Right renal cortex interstitium (tissue), 3 donors: ENCODE measurements at regions not wholly inside any gene's neighbourhood (a gene's known extent, or its start where the extent isn't known, plus 50 kb on each side); places are given as distances from the start of the nearest gene placed in this dataset.

ENCODE experiments used
- DNase-seq, 3 donors: peaks; one replicate each; pipeline ENCODE4 v3.0.0-alpha.2; 2013; ENCODE audit warnings: low read depth in 3 of 3, low spot score in 2 of 3

DNA sequence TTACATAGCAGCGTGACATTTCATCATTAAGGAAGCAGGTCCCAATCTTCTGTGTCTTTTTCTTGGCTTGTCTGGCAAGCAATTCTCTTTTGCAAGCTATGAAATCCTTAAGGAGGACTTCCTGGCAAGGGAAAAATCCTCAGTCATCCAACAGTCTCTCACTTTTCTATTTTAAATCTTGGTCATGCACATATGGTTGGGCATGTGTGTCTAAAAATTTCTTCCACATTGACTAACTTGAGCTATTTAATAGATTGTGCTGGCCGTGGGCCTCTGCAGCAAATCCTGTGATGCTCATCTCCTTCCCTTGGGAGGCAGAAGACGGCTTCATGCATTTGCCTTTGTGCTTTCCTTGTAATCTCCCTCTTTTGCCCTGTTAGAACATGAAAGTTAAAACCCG lies 634.3 kb upstream of the FANCL start:
- no peak for DNase-seq

DNA sequence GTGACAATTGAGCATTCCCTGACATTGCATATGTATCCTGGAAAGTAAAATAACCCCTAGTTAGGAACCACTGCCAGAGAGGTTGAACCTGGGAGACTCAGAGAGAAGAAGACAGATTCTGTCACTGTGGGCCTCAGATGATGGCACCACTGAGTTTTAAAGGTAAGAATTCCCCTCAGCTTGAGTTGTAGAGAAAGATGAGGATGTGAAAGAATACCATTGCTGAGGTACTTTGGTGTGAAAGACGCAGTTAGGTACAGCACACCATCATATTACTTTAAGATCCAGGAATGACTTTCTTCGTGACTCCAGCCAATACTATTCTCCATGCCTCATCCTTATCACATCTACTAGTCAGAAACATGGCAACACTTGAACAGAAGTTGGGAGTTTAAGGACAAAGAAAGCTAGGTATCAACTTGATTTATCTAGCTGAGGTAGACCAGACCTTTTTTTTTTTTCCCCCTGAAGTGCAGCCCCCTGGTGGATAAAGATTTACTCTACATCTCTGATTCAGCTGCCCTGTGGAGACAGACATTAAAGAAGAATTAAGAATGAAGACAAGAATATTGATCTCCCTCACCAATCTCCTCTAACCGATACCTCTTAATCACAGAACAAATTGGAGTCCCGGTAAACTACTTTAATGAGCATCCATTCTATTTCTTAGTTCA lies 630.5 kb upstream of the FANCL start:
- DNase-seq: no peak

DNA sequence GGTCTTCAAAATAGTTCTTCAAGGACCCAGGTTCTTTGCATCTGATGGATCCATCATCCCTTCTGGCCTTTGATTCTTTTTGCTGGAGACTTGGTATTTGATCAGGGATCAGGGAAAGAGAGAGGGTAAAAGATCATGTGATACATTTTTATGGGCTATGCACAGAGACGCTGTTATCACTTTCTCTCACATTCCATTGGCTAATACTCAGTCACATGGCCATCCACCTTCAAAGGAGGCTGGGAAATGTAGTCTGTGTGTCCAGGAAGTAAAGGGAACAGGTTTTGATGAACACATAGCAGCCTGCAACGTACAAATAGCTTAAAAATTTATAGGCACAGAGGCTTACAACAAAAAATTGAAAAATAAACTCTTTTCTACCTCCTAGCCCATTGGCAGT lies 629.6 kb upstream of the FANCL start:
- no peak for DNase-seq

DNA sequence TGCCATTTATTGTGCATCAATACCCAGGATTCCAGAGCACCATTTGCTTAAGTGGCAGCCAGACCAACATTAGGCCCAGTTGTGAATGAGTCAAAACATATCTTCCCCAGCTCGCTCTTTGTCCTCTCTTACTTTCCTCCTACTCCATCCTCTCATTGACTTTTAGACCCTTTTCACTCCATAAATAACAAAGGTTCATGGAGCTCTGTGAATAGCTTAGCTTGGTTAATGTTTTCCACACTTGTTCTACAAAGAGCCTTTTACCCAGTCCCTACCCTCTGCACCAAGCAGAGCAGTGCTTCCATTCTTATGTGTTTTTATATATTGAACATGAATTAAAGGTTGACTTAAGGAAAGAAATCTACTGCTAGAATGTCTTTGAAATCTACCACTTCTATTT lies 625.8 kb upstream of the FANCL start:
- DNase-seq: no peak

DNA sequence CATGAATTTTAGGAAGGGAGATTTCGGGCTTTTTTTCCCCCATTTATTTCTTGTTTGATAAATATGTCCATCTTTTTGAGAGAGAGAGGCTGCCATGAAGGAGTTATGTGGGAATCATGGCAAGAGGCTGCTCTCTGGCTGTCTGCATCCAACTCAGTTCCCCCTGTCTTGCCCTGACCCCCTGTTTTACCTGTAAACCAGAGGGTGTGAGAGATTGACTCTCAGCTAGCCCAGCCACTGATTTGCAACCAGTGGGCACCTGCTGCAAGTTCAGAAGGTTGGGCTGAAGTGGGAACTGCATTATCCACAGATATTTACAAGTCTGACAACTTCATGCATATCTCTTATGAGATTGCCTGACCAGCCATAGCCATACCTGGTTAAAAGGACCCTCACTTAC lies 625.4 kb upstream of the FANCL start:
- no peak for DNase-seq

DNA sequence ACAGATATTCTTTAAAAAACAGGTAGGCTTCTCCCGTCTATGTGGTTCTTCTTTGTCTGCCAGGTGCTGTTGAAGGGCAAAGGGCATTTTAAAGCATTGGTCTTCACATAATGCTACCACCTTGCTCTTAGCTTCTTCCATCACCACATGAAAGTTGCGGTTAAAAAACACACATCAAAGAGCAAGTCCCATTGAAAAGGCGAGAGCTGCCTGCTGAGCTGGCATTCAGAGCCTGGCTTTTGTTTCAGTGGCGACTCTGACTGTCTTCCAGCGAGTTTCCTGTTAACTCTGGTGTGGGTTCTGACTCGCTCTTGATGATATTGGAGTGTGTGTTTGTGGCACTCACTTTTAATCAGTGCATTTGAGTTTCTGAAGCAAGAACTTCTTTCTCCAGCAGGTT lies 624.9 kb upstream of the FANCL start:
- DNase-seq: no peak

DNA sequence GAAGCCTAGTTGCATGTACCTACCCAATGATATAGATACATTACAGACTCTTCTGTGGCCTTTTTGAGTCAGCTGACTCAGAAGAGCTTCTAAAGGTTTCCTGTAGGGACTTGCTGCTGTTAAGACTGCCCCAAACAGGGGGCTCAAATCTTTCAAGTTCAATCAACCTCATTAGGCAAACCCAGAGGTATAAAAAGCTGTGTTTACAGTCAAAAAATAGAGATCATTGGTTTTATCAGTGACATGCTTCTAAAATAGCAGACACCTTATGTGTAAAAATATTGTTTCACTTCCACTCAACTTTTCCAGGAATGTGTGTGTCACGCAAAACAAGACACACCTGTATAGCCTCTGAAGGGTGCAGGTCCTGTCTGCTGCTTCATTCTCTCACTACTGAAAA lies 624.3 kb upstream of the FANCL start:
- no peak for DNase-seq

DNA sequence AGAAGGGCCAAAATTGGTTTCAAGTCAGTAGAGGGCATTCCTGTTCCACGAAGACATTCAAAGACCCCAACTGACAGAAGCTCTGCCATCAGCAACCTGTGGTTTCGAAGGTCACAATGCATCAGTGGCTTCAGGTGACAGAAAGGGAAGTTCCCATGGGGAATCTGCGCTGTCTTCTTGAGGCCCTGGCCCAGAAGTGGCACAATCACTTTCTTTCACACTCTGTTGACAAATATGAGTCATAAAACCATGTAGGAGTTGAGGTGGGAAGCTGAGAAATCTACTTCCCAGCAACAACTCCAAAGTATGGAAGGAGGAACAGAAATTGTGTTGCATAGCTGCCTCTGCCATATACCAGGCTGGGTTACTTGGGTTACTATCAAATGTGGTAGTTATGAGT lies 621.1 kb upstream of the FANCL start:
- no peak for DNase-seq

DNA sequence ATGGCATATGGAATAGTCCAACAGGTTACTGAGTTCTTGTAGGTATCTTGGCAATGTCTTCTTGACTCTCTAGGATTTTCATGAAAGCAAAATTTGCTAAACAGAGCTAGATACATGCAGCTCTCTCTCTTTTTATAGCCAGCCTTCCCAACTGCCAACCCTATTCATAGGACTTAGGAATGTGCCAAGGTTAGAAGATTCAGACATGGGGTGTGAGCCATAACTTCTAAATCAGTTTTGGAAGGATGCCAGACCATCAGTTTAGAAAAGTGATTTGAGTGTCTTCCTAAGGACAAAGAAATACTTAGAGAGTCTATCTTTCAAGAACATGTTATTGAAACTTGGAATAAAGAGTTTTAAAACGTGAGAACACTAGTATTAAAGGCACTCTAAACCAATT lies 619.5 kb upstream of the FANCL start:
- no peak for DNase-seq

DNA sequence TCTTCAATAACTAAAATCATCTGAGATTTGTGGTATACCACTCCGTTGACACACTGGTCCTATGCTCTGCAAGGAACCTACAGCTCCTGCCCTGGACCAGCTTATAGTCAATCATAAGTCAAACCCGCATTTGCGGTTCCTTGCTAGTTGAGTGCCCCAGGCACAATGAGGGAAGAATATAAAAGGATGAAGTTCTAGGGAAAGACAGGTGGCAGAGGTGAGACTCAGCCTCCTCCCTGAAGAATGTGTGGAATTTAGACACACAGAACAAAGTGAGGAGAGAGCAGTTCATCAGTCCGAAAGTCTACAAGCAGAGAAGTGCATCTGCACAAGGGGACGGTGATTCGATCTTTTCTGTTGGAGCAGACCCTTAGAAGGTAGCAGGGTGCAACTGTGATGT lies 615.0 kb upstream of the FANCL start:
- no peak for DNase-seq

DNA sequence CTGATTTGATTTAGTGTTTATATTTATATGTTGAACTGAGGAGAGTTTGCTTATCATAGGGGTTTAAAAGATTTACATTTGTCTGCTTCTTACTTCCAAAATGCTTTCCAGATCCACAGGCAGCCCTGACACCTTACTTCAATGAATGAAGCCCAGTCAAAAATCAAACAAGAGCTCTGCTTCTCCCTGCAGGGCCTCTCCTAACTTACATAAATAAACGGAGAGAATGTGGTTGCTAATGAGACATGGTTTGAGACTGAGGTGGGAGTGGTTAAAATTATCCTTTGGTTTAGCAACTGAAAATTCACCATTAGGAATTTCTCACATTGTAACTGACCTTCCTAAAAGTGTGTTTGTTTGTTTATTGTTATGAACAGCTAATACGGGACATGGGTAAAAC lies 612.3 kb upstream of the FANCL start:
- no peak for DNase-seq

DNA sequence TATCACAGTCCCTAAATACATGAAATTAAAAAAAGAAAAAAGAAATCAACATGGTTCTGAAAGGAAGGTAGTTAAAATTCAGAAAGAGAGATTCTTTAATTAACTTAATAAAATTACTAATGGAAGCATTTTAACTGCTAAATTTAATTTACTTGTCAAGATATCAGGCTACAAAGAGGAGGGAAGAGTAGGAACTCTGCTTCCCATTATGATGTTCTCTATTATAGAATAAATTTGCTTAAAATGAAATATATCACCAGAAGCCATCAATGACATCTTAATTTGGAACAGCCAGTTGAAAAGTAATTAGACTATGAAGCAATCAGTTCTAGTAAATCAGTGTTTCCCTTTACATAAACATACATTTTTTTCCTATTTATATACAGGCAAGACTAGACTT lies 611.8 kb upstream of the FANCL start:
- DNase-seq: no peak

DNA sequence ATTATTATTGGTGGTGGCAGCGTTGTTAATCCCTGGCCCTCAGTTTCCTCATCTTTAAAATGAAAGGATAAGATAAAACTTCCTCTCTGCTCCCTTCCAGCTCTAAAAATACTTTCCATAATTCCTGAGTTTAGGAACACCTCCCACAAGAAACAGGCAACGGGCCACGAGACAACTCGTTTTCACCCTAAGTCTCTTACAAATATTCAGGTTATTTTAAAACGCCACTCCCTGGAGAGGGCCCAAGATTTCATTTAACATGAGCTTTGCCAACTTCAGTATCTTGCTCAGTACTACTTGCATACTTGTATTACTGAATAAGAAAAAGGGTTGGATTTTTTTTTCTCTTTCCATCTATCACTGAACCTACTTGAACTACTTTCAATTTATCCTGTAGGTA lies 611.1 kb upstream of the FANCL start:
- DNase-seq: no peak

DNA sequence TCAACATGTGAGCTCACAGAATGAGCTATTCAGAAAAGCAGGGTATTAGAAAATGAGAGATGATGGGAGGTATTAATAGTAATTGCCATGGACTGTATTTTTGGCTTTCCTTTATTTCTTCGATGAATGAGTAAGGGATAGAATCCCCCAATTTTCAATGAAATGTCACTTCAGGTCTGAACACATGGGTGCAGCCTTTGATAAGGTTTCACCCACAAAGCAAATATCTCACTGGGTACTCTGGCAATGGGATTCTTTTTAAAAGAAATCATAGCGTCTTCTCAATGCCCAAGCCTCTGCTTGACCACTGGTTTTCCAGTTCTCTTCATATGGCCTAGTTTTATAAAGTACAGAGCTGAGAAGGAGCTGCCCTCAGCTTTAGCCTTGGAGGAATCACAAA lies 610.5 kb upstream of the FANCL start:
- no peak for DNase-seq

DNA sequence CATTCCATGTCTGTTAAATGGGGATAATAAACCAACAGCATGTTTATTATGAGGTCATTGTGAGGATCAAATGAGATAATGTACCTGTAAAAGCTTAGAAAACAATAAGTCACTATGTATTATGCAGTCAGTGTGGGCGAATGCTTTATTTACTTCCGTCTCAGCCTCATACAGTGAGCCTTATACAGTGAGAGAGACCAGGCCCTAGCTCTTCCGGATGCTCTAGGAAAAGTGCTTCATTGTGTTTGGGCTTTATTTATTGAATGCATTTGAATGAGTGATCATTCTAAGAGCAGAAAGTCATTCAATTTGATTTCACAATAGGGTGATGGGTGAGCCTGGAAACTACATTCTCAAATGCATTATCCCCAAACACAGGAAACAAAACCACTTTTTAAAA lies 603.9 kb upstream of the FANCL start:
- DNase-seq: no peak

DNA sequence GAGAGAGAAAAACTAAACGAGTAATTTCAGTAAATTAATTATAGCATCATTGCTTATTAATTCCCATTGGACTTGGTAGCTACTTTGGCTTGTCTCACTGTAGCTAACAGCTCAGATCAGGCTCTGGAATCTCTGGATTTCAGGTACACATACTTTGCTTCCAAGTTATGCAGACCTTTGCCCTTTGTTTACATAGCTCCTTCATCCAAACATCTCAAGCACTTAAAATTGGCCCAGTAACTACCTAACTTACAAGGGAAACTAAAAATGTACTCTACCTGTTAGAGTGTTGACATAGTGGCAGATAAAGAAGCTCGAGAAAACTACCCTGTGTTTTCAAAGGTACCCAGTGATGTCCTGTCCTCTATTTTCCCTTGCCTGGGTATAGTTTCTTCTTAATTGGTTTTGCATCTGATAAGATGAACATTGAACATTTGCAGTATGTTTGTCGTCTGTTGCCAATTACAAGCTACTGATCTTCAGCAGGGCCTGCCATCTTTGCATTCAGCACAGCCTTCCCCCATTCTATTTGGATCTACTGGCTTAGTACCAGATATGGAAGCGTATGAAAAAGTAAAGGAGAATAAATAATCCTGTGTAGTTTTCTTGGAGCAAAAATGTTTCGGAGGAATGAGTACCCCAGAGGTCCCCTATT lies 601.5 kb upstream of the FANCL start:
- DNase-seq: no peak

DNA sequence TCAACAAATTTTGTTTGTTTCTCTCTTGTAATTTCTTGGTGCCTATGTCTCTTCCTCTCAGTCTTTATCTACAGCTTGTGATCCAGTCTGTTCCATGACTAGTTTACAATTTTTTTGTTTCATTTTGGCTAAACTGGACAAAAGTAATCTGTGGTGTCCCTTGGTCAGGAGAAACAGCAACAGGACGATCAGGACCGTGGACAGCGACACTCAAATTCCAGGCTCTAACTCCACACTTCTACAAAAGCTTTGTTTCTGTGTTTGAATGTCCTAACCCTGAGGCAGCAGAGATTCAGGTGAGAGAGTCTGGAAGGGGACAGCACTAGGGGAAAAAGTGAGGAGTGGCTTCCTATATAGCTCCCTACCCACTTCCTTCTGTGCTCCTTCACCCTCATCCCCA lies 593.3 kb upstream of the FANCL start:
- DNase-seq: peak; percentile 27 to 46 (median 27)

DNA sequence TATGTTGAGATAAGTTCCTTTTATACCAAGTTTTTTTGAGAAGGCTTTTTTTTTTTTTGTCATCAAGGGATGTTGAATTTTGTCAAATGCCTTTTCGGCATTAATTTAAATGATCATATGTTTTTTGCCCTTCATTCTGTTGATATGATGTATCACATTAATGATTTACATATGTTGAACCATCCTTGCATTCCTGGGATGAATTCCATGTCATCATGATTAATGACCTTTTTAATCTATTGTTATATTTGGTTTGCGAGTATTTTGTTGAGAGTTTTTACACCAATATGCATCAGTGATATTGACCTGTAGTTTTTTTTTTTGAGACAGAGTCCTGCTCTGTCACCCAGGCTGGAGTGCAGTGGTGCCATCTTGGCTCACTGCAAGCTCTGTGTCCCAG lies 585.7 kb upstream of the FANCL start:
- DNase-seq: no peak

DNA sequence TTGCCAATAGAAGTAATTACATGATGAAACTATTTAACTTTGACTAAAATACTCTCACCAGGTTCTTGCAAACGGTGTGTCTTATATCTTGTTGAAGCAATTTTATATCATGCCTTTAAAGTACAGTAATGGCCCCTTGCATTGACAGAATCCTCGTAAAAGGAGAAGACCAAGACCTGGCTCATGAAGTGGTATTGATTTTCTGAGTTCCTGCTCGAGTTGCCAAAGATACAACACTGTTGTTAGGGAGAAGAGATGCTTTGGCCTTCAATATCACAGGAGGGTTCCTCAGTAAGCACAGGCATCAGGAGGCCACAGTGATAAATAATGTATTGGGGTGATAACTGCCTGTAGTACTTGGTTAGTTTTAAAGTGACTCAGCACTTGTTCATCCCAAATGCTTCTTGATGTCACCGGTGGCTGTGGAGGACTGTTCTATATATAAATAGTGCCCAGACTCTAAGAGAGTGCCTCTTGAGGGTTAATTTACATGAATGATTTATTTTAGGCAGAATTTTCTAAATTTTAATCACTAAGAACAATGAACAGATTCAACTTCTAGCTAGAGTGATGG lies 571.7 kb upstream of the FANCL start:
- DNase-seq: no peak

DNA sequence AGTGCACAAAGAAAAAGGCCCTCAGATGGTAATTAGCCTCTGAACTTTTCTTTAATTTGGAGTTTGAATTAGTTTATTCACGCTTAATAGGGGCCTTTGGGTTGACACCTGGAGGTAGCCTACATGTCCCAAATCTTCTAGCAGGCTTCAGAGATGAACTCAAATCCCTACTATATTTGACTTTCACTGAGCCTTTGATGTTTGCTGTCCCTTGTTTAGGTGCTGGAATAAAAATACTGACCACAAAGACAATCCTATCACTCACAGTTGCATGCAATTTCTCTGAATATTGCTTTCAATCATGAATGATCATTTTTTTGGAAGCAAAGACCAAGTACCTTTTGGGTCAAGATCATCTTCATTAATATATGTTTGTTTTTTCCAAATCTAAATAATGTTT lies 564.0 kb upstream of the FANCL start:
- DNase-seq: no peak

DNA sequence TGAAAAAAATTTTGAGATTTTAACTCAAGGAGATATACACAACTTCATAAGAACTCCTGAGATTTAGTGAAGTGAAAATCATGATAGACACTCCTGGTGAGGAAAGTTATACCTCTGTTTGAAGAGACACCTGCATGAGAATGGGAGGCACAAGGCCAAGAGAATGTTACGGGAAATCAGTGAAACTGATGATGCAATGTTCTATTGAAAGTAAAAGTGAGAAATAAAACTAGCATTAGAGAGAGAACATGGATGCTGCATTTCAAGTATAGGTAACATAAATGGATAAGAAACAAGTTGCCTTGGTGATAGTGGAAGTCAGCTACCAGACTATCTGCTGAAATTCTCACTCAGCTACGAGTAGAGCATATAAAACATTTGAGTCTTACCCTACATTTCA lies 562.1 kb upstream of the FANCL start:
- DNase-seq: no peak

DNA sequence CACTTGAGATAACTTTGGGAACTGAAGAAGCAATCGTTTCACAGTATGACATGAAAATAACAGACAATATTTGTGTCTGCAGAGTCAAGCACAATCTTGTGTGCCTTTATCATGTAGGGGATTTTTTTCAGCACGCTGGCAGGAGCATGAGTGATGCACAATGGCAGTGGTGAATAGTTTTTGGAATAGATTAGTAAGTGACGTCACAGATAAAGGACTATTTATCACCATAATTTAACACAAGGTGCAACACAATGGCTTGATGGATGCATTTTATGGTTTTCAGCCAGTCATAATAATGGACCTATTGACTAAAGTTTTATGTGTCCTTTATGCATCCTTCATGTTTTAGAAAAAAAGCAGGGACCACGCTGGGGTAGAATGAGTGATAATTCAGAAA lies 559.8 kb upstream of the FANCL start:
- no peak for DNase-seq
